ENCODE measurements at regions not wholly inside any gene's neighbourhood (a gene's known extent, or its start where the extent isn't known, plus 50 kb on each side); places are given as distances from the start of the nearest gene placed in this dataset.
A peak's percentile ranks its signal among the peaks of the same experiment; 100 is the strongest.

GRCh38 chr7:108711611-108712010 lies 141.9 kb downstream of the DNAJB9 start:
- no peak for DNase-seq

GRCh38 chr7:108716783-108717182 lies 147.1 kb downstream of the DNAJB9 start:
- no peak for DNase-seq

GRCh38 chr7:108717781-108718180 lies 148.1 kb downstream of the DNAJB9 start:
- DNase-seq: no peak

- DNase-seq: no peak
These were observed 150.0 kb downstream of the DNAJB9 start for GRCh38 chr7:108719631-108720030.

- no peak for DNase-seq
These were observed 152.9 kb downstream of the DNAJB9 start for GRCh38 chr7:108722561-108722960.

GRCh38 chr7:108723381-108723814 lies 153.7 kb downstream of the DNAJB9 start:
- peak; percentile 96 for DNase-seq

- no peak for DNase-seq
These were observed 154.8 kb downstream of the DNAJB9 start for GRCh38 chr7:108724251-108725100.

GRCh38 chr7:108735814-108736213 lies 166.1 kb downstream of the DNAJB9 start:
- no peak for DNase-seq

- DNase-seq: no peak
These were observed 166.7 kb downstream of the DNAJB9 start for GRCh38 chr7:108736221-108736891.

GRCh38 chr7:108770981-108771745 lies 201.5 kb downstream of the DNAJB9 start:
- DNase-seq: no peak

- DNase-seq: no peak
These were observed 202.2 kb downstream of the DNAJB9 start for GRCh38 chr7:108771853-108772252.

GRCh38 chr7:108777966-108778365 lies 208.3 kb downstream of the DNAJB9 start:
- DNase-seq: no peak

GRCh38 chr7:108789451-108789850 lies 219.8 kb downstream of the DNAJB9 start:
- DNase-seq: no peak

- DNase-seq: no peak
These were observed 224.8 kb downstream of the DNAJB9 start for GRCh38 chr7:108794466-108794865.

- DNase-seq: no peak
These were observed 233.0 kb downstream of the DNAJB9 start for GRCh38 chr7:108802650-108803049.

- DNase-seq: peak; percentile 66
These were observed 236.2 kb downstream of the DNAJB9 start for GRCh38 chr7:108805808-108806397.

- no peak for DNase-seq
These were observed 239.0 kb downstream of the DNAJB9 start for GRCh38 chr7:108808549-108809266.

GRCh38 chr7:108809356-108809755 lies 239.7 kb downstream of the DNAJB9 start:
- no peak for DNase-seq

GRCh38 chr7:108810756-108811385 lies 241.2 kb downstream of the DNAJB9 start:
- no peak for DNase-seq

GRCh38 chr7:108813251-108814014 lies 243.8 kb downstream of the DNAJB9 start:
- peak; percentile 16 for DNase-seq

- DNase-seq: no peak
These were observed 246.1 kb downstream of the DNAJB9 start for GRCh38 chr7:108815815-108816214.
